ENCODE measurements at regions not wholly inside any gene's neighbourhood (a gene's known extent, or its start where the extent isn't known, plus 50 kb on each side); places are given as distances from the start of the nearest gene placed in this dataset.
A peak's percentile ranks its signal among the peaks of the same experiment; 100 is the strongest.
"Not testable (repeated sequence)": the region's sequence is repeated elsewhere in the genome, so short reads cannot be mapped to it uniquely, and the experiment has no call there.

GRCh38 chr20:25984933-25985332, 288.3 kb upstream of the ZNF337 start:
- Mint-ChIP-seq H3K27ac (no peak overlapping the region), H3K4me1 (peaks cover 5% of the 10 kb centered on the region), H3K27me3 (no peaks in the 10 kb centered on the region), H3K36me3 (ENCODE audit: low read depth) (no peaks in the 10 kb centered on the region), H3K9me3 (no peaks in the 10 kb centered on the region), H3K4me3 (no peak overlapping the region)
- DNase-seq = peak; percentile 25
- ChIA-PET CTCF (no interaction called here), POLR2A (no interaction called here)

- H3K4me3 Mint-ChIP-seq; H3K27me3 Mint-ChIP-seq; H3K36me3 Mint-ChIP-seq (ENCODE audit: low read depth); DNase-seq; CTCF ChIA-PET; H3K27ac Mint-ChIP-seq; POLR2A ChIA-PET; H3K9me3 Mint-ChIP-seq; H3K4me1 Mint-ChIP-seq: not testable (repeated sequence)
Observed at GRCh38 chr20:25982701-25983100, 286.0 kb upstream of the ZNF337 start.

- POLR2A ChIA-PET; H3K4me3 Mint-ChIP-seq; H3K27ac Mint-ChIP-seq; DNase-seq; CTCF ChIA-PET; H3K36me3 Mint-ChIP-seq (ENCODE audit: low read depth); H3K9me3 Mint-ChIP-seq; H3K4me1 Mint-ChIP-seq; H3K27me3 Mint-ChIP-seq: not testable (repeated sequence)
Observed at GRCh38 chr20:25978450-25979190, 282.0 kb upstream of the ZNF337 start.

- H3K4me3 Mint-ChIP-seq; DNase-seq; CTCF ChIA-PET; H3K4me1 Mint-ChIP-seq; POLR2A ChIA-PET; H3K36me3 Mint-ChIP-seq (ENCODE audit: low read depth); H3K27me3 Mint-ChIP-seq; H3K9me3 Mint-ChIP-seq; H3K27ac Mint-ChIP-seq: not testable (repeated sequence)
Observed at GRCh38 chr20:25975816-25976215, 279.2 kb upstream of the ZNF337 start.

- H3K27me3 Mint-ChIP-seq; CTCF ChIA-PET; H3K27ac Mint-ChIP-seq; H3K4me3 Mint-ChIP-seq; DNase-seq; H3K4me1 Mint-ChIP-seq; H3K36me3 Mint-ChIP-seq (ENCODE audit: low read depth); POLR2A ChIA-PET; H3K9me3 Mint-ChIP-seq: not testable (repeated sequence)
Observed at GRCh38 chr20:25965203-25965602, 268.6 kb upstream of the ZNF337 start.

- CTCF ChIA-PET; H3K4me1 Mint-ChIP-seq; DNase-seq; H3K36me3 Mint-ChIP-seq (ENCODE audit: low read depth); H3K4me3 Mint-ChIP-seq; POLR2A ChIA-PET; H3K9me3 Mint-ChIP-seq; H3K27ac Mint-ChIP-seq: not testable (repeated sequence)
- H3K27me3 Mint-ChIP-seq = peaks cover 11% of the 10 kb centered on the region
Observed at GRCh38 chr20:25953876-25954275, 257.2 kb upstream of the ZNF337 start.

GRCh38 chr20:25935230-25935629, 238.6 kb upstream of the ZNF337 start:
- CTCF ChIA-PET; H3K4me3 Mint-ChIP-seq; H3K4me1 Mint-ChIP-seq; POLR2A ChIA-PET; H3K27ac Mint-ChIP-seq; H3K36me3 Mint-ChIP-seq (ENCODE audit: low read depth); H3K27me3 Mint-ChIP-seq; DNase-seq; H3K9me3 Mint-ChIP-seq: not testable (repeated sequence)

GRCh38 chr20:25932806-25933205, 236.2 kb upstream of the ZNF337 start:
- H3K4me1 Mint-ChIP-seq; H3K36me3 Mint-ChIP-seq (ENCODE audit: low read depth); H3K9me3 Mint-ChIP-seq; H3K27ac Mint-ChIP-seq; POLR2A ChIA-PET; H3K4me3 Mint-ChIP-seq; H3K27me3 Mint-ChIP-seq; CTCF ChIA-PET; DNase-seq: not testable (repeated sequence)

- H3K4me3 Mint-ChIP-seq; POLR2A ChIA-PET; H3K4me1 Mint-ChIP-seq; H3K27ac Mint-ChIP-seq; H3K27me3 Mint-ChIP-seq; DNase-seq; CTCF ChIA-PET; H3K36me3 Mint-ChIP-seq (ENCODE audit: low read depth); H3K9me3 Mint-ChIP-seq: not testable (repeated sequence)
Observed at GRCh38 chr20:25932170-25932569, 235.5 kb upstream of the ZNF337 start.

GRCh38 chr20:25902321-25902720, 205.7 kb upstream of the ZNF337 start:
- H3K36me3 Mint-ChIP-seq (ENCODE audit: low read depth); DNase-seq; CTCF ChIA-PET; POLR2A ChIA-PET; H3K27me3 Mint-ChIP-seq; H3K27ac Mint-ChIP-seq; H3K4me1 Mint-ChIP-seq; H3K4me3 Mint-ChIP-seq; H3K9me3 Mint-ChIP-seq: not testable (repeated sequence)

- H3K27me3 Mint-ChIP-seq; H3K36me3 Mint-ChIP-seq (ENCODE audit: low read depth); POLR2A ChIA-PET; DNase-seq; H3K4me3 Mint-ChIP-seq; H3K4me1 Mint-ChIP-seq; H3K27ac Mint-ChIP-seq; CTCF ChIA-PET; H3K9me3 Mint-ChIP-seq: not testable (repeated sequence)
Observed at GRCh38 chr20:25898663-25899062, 202.0 kb upstream of the ZNF337 start.

GRCh38 chr20:25879096-25879495, 182.4 kb upstream of the ZNF337 start:
- H3K27ac Mint-ChIP-seq; H3K4me3 Mint-ChIP-seq; H3K27me3 Mint-ChIP-seq; H3K4me1 Mint-ChIP-seq; H3K36me3 Mint-ChIP-seq (ENCODE audit: low read depth); DNase-seq; POLR2A ChIA-PET; CTCF ChIA-PET; H3K9me3 Mint-ChIP-seq: not testable (repeated sequence)

- POLR2A ChIA-PET; H3K9me3 Mint-ChIP-seq; H3K4me3 Mint-ChIP-seq; H3K36me3 Mint-ChIP-seq (ENCODE audit: low read depth); DNase-seq; H3K27ac Mint-ChIP-seq; CTCF ChIA-PET: not testable (repeated sequence)
- peaks cover 35% of the 10 kb centered on the region for H3K27me3 Mint-ChIP-seq
- H3K4me1 Mint-ChIP-seq = peaks cover 15% of the 10 kb centered on the region
Observed at GRCh38 chr20:25868650-25868979, 172.0 kb upstream of the ZNF337 start.

- no peak overlapping the region for H3K27ac Mint-ChIP-seq
- POLR2A ChIA-PET = no interaction called here
- no peak overlapping the region for H3K4me3 Mint-ChIP-seq
- DNase-seq = peak; percentile 59
- no peaks in the 10 kb centered on the region for H3K36me3 Mint-ChIP-seq (ENCODE audit: low read depth)
- CTCF ChIA-PET = no interaction called here
- peaks cover 38% of the 10 kb centered on the region for H3K27me3 Mint-ChIP-seq
- no peaks in the 10 kb centered on the region for H3K9me3 Mint-ChIP-seq
- peaks cover 19% of the 10 kb centered on the region for H3K4me1 Mint-ChIP-seq
Observed at GRCh38 chr20:25867776-25868649, 171.4 kb upstream of the ZNF337 start.

Measured in activated CD4-positive, alpha-beta memory T cell treated with anti-CD3 and anti-CD28 coated beads, Interleukin-2, amount 10 ng/mL, durations not matched to agents 7 days and 5 days (primary cell).